Heart left ventricle (tissue), 13 donors: ENCODE measurements at regions not wholly inside any gene's neighbourhood (a gene's known extent, or its start where the extent isn't known, plus 50 kb on each side); places are given as distances from the start of the nearest gene placed in this dataset.

Experiments used
- POLR2A ChIP-seq, 2 donors: fragments of 450-650 bp; IDR thresholded peaks; one replicate each; pipeline ENCODE4 v1.6.1; 2017; ENCODE audit warnings: antibody characterized with exemption in 2 of 2, mild to moderate bottlenecking in 2 of 2, moderate library complexity in 2 of 2
- TF ChIP-seq, protein P1 (sequence below), 12 donors: fragments of 200-600 bp; sonication (generic) in 4 of 12; IDR thresholded peaks; one replicate each; pipeline versions ENCODE4 v1.5.0 to v1.8.0; 2018 to 2022; ENCODE audit warnings: antibody characterized with exemption in 12 of 12, mild to moderate bottlenecking in 5 of 12
- donor health status: ischemic (EF 13 %, LVEDD 7.1; RV severe dilation, severe dysfunction).
- donor health status: DM: no; HTN: yes; CAD: no.
- donor health status: DM: no; HTN: no; CAD: no.
- donor health status: ischemic (EF 25% LVEDD 6.9; RV normal size, moderate dysfunction).
- donor health status: ischemic (EF 25% LVEDD 5.7; RV mildly dilated, moderate dysfunction).
- donor health status: ischemic (EF 35%, LVEDD 5.7; RV mildly dilated, moderate dysfunction).
- donor health status: nonischemic (EF 11% LVEDD 7.7; RV severe dilation, severe dysfunction).
- donor health status: DM: yes; HTN: yes; CAD: no.
- donor health status: PGD.
- donor health status: ischemic (EF 29% LVEDD 5.4; RV normal size, mild dysfunction).
- donor health status: nonischemic (EF 23%, LVEDD 6.1; RV moderate dilation, normal function).

DNA sequence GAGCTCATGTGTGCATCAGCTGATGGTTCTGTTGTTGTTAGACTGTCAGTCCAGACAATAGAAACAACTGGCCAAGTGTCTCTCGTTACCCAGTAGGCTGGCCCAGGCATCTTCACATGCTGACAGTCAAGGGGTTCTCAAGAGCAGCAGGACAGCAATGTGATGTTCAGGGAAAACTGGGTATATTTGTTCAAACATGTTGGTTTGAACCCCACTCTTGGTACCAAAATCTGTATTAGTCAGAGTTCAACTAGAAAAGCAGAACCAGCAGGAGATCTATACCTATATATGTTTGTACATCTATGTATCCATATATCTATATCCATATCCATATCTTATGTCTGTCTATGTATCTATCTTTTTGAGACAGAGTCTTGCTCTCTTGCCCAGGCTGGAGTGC is 108.1 kb downstream of the LRRC70 start:
- TF ChIP-seq, protein P1, sequence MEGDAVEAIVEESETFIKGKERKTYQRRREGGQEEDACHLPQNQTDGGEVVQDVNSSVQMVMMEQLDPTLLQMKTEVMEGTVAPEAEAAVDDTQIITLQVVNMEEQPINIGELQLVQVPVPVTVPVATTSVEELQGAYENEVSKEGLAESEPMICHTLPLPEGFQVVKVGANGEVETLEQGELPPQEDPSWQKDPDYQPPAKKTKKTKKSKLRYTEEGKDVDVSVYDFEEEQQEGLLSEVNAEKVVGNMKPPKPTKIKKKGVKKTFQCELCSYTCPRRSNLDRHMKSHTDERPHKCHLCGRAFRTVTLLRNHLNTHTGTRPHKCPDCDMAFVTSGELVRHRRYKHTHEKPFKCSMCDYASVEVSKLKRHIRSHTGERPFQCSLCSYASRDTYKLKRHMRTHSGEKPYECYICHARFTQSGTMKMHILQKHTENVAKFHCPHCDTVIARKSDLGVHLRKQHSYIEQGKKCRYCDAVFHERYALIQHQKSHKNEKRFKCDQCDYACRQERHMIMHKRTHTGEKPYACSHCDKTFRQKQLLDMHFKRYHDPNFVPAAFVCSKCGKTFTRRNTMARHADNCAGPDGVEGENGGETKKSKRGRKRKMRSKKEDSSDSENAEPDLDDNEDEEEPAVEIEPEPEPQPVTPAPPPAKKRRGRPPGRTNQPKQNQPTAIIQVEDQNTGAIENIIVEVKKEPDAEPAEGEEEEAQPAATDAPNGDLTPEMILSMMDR (IDR thresholded peaks at IDR 0.05): no peak
- TF ChIP-seq POLR2A (IDR thresholded peaks at IDR 0.05): no peak
